WTC11 (cell line): ENCODE measurements at regions not wholly inside any gene's neighbourhood (a gene's known extent, or its start where the extent isn't known, plus 50 kb on each side); places are given as distances from the start of the nearest gene placed in this dataset.

Experiments used
- ATAC-seq: fragments of 200-7000 bp; cut with Tn5 transposase; 2 replicates; pipeline ENCODE4 v1.10.0; 2021; ENCODE audit warnings: mild to moderate bottlenecking, moderate library complexity
- CTCF ChIA-PET: fragments of 300-600 bp; sonication (Branson Sonifier 250); formaldehyde crosslinking; loops from one replicate; lab custom pipeline; 2021; ENCODE audit warnings: antibody characterized with exemption; lab: Charles Lee
- POLR2A ChIA-PET: fragments of 350-600 bp; sonication (Branson Sonifier 250); formaldehyde crosslinking; loops from one replicate; lab custom pipeline; 2021; ENCODE audit warnings: antibody characterized with exemption; lab: Charles Lee
- DNase-seq: peaks from one replicate; pipeline ENCODE4 v3.0.0; 2021; ENCODE audit warnings: low spot score
- H3K27ac Mint-ChIP-seq: 2 replicates; pipeline ENCODE4 v1.8.0; 2021; ENCODE audit warnings: mixed read lengths
- H3K27me3 Mint-ChIP-seq: 2 replicates; pipeline ENCODE4 v1.8.0; 2021; ENCODE audit warnings: low read depth, mild to moderate bottlenecking, moderate library complexity, mixed read lengths
- H3K36me3 Mint-ChIP-seq: 2 replicates; pipeline ENCODE4 v1.8.0; 2021; ENCODE audit warnings: mixed read lengths
- H3K4me1 Mint-ChIP-seq: 2 replicates; pipeline ENCODE4 v1.8.0; 2022; ENCODE audit warnings: mixed read lengths
- H3K4me3 Mint-ChIP-seq: 2 replicates; pipeline ENCODE4 v1.8.0; 2021; ENCODE audit warnings: mild to moderate bottlenecking, moderate library complexity, mixed read lengths
- H3K9me3 Mint-ChIP-seq: 2 replicates; pipeline ENCODE4 v1.8.0; 2021; ENCODE audit warnings: mixed read lengths
- CREB1 ChIP-seq: sonication (generic); formaldehyde crosslinking; IDR thresholded peaks from 2 replicates; pipeline ENCODE4 v1.8.0; 2023; ENCODE audit warnings: mild to moderate bottlenecking, missing genetic modification reagents
- ESRRA ChIP-seq: sonication (generic); formaldehyde crosslinking; IDR thresholded peaks from 2 replicates; pipeline ENCODE4 v1.8.1; 2022; ENCODE audit warnings: mild to moderate bottlenecking, missing genetic modification reagents, borderline replicate concordance
- FOXP1 ChIP-seq: sonication (generic); formaldehyde crosslinking; IDR thresholded peaks from 2 replicates; pipeline ENCODE4 v1.8.0; 2022; ENCODE audit warnings: missing genetic modification reagents, mild to moderate bottlenecking, moderate library complexity, borderline replicate concordance
- JAZF1 ChIP-seq: fragments of 250-450 bp; sonication (Bioruptor Pico); IDR thresholded peaks from 2 replicates; pipeline ENCODE4 v1.9.0; 2021; ENCODE audit warnings: moderate library complexity, mild to moderate bottlenecking, inconsistent platforms
- NFE2L1 ChIP-seq: sonication (generic); formaldehyde crosslinking; IDR thresholded peaks from 2 replicates; pipeline ENCODE4 v1.8.1; 2023; ENCODE audit warnings: missing genetic modification reagents
- NR3C1 ChIP-seq: sonication (generic); formaldehyde crosslinking; conservative IDR thresholded peaks from 2 replicates; pipeline ENCODE4 v1.8.1; 2023; ENCODE audit warnings: low read depth, mild to moderate bottlenecking, missing genetic modification reagents
- RORB ChIP-seq: fragments of 250-450 bp; sonication (Bioruptor Pico); IDR thresholded peaks from 2 replicates; pipeline ENCODE4 v1.9.0; 2021; ENCODE audit warnings: mild to moderate bottlenecking
- SP1 ChIP-seq: sonication (generic); formaldehyde crosslinking; conservative IDR thresholded peaks from 2 replicates; pipeline ENCODE4 v1.8.1; 2022; ENCODE audit warnings: missing genetic modification reagents
- ZNF121 ChIP-seq: sonication (generic); formaldehyde crosslinking; IDR thresholded peaks from 2 replicates; pipeline ENCODE4 v1.8.0; 2023; ENCODE audit warnings: missing genetic modification reagents
- TF ChIP-seq, protein P1 (sequence below): sonication (generic); formaldehyde crosslinking; conservative IDR thresholded peaks from 2 replicates; pipeline ENCODE4 v1.8.1; 2023; ENCODE audit warnings: mild to moderate bottlenecking, low read depth, missing genetic modification reagents, moderate library complexity
- TF ChIP-seq, protein P2 (sequence below): sonication (generic); formaldehyde crosslinking; IDR thresholded peaks from 2 replicates; pipeline ENCODE4 v1.8.1; 2022; ENCODE audit warnings: mild to moderate bottlenecking, moderate library complexity, missing genetic modification reagents
- TF ChIP-seq, protein P3 (sequence below): sonication (generic); formaldehyde crosslinking; IDR thresholded peaks from 2 replicates; pipeline ENCODE4 v1.8.1; 2023; ENCODE audit warnings: mild to moderate bottlenecking, moderate library complexity, missing genetic modification reagents
- TF ChIP-seq, protein P4 (sequence below): sonication (generic); formaldehyde crosslinking; IDR thresholded peaks from 2 replicates; pipeline ENCODE4 v1.8.0; 2022; ENCODE audit warnings: missing genetic modification reagents
- TF ChIP-seq, protein P5 (sequence below): sonication (generic); formaldehyde crosslinking; IDR thresholded peaks from 2 replicates; pipeline ENCODE4 v1.8.0; 2022; ENCODE audit warnings: mild to moderate bottlenecking, missing genetic modification reagents
- TF ChIP-seq, protein P6 (sequence below): fragments of 250-450 bp; sonication (Bioruptor Pico); IDR thresholded peaks from 2 replicates; pipeline ENCODE4 v2.1.2; 2022; ENCODE audit warnings: mild to moderate bottlenecking, moderate library complexity

DNA sequence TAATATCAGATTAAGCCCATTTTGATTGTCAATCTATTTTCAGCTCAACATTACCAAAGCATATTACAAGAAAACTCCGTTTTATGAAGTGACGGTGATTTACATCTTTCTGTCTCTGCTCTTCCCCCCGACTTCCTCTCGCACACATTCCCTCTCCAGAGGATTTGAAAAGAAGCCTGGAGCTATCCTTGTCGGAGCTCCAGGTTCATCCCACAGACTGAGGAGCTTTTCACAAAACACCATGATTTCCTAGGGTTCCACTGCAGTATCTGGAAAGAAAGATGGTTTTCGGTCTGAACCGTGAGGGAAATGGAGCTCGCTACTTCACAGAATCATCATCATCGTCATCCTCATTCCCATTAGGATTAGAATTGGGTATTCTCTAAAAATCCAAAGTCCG lies 655.5 kb upstream of the MGMT start:
- Mint-ChIP-seq H3K4me3 (no peak overlapping the region), H3K27ac (no peak overlapping the region), H3K27me3 (peaks cover 3% of the 10 kb centered on the region), H3K9me3 (peaks cover 3% of the 10 kb centered on the region; the same call in 1 of the 2 replicates), H3K4me1 (peaks cover 13% of the 10 kb centered on the region), H3K36me3 (no peaks in the 10 kb centered on the region)
- no peak for DNase-seq
- POLR2A ChIA-PET = no interaction called here
- ATAC-seq = no peak
- TF ChIP-seq, protein P1, sequence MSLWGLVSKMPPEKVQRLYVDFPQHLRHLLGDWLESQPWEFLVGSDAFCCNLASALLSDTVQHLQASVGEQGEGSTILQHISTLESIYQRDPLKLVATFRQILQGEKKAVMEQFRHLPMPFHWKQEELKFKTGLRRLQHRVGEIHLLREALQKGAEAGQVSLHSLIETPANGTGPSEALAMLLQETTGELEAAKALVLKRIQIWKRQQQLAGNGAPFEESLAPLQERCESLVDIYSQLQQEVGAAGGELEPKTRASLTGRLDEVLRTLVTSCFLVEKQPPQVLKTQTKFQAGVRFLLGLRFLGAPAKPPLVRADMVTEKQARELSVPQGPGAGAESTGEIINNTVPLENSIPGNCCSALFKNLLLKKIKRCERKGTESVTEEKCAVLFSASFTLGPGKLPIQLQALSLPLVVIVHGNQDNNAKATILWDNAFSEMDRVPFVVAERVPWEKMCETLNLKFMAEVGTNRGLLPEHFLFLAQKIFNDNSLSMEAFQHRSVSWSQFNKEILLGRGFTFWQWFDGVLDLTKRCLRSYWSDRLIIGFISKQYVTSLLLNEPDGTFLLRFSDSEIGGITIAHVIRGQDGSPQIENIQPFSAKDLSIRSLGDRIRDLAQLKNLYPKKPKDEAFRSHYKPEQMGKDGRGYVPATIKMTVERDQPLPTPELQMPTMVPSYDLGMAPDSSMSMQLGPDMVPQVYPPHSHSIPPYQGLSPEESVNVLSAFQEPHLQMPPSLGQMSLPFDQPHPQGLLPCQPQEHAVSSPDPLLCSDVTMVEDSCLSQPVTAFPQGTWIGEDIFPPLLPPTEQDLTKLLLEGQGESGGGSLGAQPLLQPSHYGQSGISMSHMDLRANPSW (CRISPR knock-in tag) = no peak
- TF ChIP-seq JAZF1 (CRISPR knock-in tag) (no peak), RORB (no peak), ESRRA (CRISPR knock-in tag) (no peak), CREB1 (CRISPR knock-in tag) (no peak), ZNF121 (CRISPR knock-in tag) (no peak), NR3C1 (CRISPR knock-in tag) (no peak), NFE2L1 (CRISPR knock-in tag) (no peak)
- TF ChIP-seq, protein P2, sequence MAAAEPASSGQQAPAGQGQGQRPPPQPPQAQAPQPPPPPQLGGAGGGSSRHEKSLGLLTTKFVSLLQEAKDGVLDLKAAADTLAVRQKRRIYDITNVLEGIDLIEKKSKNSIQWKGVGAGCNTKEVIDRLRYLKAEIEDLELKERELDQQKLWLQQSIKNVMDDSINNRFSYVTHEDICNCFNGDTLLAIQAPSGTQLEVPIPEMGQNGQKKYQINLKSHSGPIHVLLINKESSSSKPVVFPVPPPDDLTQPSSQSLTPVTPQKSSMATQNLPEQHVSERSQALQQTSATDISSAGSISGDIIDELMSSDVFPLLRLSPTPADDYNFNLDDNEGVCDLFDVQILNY = no peak
- TF ChIP-seq, protein P3, sequence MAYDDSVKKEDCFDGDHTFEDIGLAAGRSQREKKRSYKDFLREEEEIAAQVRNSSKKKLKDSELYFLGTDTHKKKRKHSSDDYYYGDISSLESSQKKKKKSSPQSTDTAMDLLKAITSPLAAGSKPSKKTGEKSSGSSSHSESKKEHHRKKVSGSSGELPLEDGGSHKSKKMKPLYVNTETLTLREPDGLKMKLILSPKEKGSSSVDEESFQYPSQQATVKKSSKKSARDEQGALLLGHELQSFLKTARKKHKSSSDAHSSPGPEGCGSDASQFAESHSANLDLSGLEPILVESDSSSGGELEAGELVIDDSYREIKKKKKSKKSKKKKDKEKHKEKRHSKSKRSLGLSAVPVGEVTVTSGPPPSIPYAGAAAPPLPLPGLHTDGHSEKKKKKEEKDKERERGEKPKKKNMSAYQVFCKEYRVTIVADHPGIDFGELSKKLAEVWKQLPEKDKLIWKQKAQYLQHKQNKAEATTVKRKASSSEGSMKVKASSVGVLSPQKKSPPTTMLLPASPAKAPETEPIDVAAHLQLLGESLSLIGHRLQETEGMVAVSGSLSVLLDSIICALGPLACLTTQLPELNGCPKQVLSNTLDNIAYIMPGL = no peak
- TF ChIP-seq, protein P4, sequence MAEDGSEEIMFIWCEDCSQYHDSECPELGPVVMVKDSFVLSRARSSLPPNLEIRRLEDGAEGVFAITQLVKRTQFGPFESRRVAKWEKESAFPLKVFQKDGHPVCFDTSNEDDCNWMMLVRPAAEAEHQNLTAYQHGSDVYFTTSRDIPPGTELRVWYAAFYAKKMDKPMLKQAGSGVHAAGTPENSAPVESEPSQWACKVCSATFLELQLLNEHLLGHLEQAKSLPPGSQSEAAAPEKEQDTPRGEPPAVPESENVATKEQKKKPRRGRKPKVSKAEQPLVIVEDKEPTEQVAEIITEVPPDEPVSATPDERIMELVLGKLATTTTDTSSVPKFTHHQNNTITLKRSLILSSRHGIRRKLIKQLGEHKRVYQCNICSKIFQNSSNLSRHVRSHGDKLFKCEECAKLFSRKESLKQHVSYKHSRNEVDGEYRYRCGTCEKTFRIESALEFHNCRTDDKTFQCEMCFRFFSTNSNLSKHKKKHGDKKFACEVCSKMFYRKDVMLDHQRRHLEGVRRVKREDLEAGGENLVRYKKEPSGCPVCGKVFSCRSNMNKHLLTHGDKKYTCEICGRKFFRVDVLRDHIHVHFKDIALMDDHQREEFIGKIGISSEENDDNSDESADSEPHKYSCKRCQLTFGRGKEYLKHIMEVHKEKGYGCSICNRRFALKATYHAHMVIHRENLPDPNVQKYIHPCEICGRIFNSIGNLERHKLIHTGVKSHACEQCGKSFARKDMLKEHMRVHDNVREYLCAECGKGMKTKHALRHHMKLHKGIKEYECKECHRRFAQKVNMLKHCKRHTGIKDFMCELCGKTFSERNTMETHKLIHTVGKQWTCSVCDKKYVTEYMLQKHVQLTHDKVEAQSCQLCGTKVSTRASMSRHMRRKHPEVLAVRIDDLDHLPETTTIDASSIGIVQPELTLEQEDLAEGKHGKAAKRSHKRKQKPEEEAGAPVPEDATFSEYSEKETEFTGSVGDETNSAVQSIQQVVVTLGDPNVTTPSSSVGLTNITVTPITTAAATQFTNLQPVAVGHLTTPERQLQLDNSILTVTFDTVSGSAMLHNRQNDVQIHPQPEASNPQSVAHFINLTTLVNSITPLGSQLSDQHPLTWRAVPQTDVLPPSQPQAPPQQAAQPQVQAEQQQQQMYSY (CRISPR knock-in tag) = no peak
- TF ChIP-seq, all 79 proteins: peak for 0
- CTCF ChIA-PET = no interaction called here

DNA sequence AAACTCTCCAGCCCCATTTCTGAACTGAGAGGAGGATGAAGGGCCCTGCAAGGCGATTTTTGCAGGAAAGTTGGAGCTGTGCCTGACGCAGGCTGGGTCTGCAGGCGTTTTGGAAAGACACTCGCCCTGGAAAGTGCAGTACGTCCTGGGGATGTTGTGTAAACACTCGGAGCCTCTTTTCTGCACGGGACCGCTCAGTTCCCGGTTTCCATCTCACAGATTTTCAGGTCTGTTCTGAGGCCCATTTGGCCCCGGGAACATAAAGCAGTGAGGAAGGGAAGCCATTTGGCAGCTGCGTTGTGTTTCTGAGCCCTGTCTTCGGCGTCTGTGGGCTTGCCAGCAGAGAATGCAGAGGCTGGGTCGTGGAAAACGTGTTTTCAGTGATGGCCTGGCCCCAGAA lies 655.0 kb upstream of the MGMT start:
- H3K4me3 Mint-ChIP-seq = no peak overlapping the region
- DNase-seq (no peak), ATAC-seq (no peak)
- TF ChIP-seq, protein P5, sequence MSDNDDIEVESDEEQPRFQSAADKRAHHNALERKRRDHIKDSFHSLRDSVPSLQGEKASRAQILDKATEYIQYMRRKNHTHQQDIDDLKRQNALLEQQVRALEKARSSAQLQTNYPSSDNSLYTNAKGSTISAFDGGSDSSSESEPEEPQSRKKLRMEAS (CRISPR knock-in tag) = no peak
- TF ChIP-seq NR3C1 (CRISPR knock-in tag) (no peak), SP1 (CRISPR knock-in tag) (no peak), FOXP1 (no peak), NFE2L1 (CRISPR knock-in tag) (no peak)
- TF ChIP-seq, protein P6, sequence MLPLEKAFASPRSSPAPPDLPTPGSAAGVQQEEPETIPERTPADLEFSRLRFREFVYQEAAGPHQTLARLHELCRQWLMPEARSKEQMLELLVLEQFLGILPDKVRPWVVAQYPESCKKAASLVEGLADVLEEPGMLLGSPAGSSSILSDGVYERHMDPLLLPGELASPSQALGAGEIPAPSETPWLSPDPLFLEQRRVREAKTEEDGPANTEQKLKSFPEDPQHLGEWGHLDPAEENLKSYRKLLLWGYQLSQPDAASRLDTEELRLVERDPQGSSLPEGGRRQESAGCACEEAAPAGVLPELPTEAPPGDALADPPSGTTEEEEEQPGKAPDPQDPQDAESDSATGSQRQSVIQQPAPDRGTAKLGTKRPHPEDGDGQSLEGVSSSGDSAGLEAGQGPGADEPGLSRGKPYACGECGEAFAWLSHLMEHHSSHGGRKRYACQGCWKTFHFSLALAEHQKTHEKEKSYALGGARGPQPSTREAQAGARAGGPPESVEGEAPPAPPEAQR (CRISPR knock-in tag) = no peak
- TF ChIP-seq, protein P2 = no peak
- peaks cover 3% of the 10 kb centered on the region; the same call in 1 of the 2 replicates for H3K9me3 Mint-ChIP-seq
- peaks cover 3% of the 10 kb centered on the region for H3K27me3 Mint-ChIP-seq
- CTCF ChIA-PET = no interaction called here
- H3K4me1 Mint-ChIP-seq = peaks cover 13% of the 10 kb centered on the region
- POLR2A ChIA-PET = no interaction called here
- no peak overlapping the region for H3K27ac Mint-ChIP-seq
- H3K36me3 Mint-ChIP-seq = no peaks in the 10 kb centered on the region
